Esophagus muscularis mucosa (tissue), 4 donors: ENCODE measurements at regions not wholly inside any gene's neighbourhood (a gene's known extent, or its start where the extent isn't known, plus 50 kb on each side); places are given as distances from the start of the nearest gene placed in this dataset.
"Not testable (repeated sequence)": the region's sequence is repeated elsewhere in the genome, so short reads cannot be mapped to it uniquely, and the experiment has no call there.

ENCODE experiments used
- EP300 ChIP-seq: sonication (generic); formaldehyde crosslinking; IDR thresholded peaks from one replicate; pipeline ENCODE4 v1.6.1; 2017; ENCODE audit warnings: antibody characterized with exemption
- POLR2A ChIP-seq: fragments of 450-650 bp; IDR thresholded peaks from one replicate; pipeline ENCODE4 v1.6.1; 2017; ENCODE audit warnings: antibody characterized with exemption, moderate library complexity, mild to moderate bottlenecking, low read depth
- POLR2AphosphoS5 ChIP-seq, 2 donors: sonication (generic); formaldehyde crosslinking; IDR thresholded peaks; one replicate each; pipeline ENCODE4 v1.6.1; 2017; ENCODE audit warnings: antibody characterized with exemption in 2 of 2
- TF ChIP-seq, protein P1 (sequence below), 3 experiments: fragments of 200-600 bp in 2 of 3; fragments of 450-650 bp in 1 of 3; sonication (generic) in 2 of 3; IDR thresholded peaks; one replicate each; pipeline ENCODE4 v1.5.1; 2017 to 2019; ENCODE audit warnings: antibody characterized with exemption in 3 of 3, mild to moderate bottlenecking in 2 of 3, moderate library complexity in 1 of 3

DNA sequence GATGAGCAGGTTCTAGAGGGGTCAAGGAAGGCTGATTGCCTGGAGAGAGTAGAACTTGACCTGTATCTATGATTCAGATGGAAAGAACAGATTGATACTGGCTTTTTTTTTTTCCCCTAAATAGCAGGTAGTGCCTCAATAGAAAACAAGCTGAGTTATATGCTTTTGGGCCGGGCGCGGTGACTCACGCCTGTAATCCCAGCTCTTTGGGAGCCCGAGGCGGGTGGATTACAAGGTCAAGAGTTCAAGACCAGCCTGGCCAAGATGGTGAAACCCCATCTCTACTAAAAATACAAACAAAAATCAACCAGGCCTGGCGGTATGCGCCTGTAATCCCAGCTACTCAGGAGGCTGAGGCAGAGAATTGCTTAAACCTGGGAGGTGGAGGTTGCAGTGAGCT, 186.1 kb downstream of the CEP135 start:
- not testable (repeated sequence) for TF ChIP-seq POLR2A; EP300; POLR2AphosphoS5 (IDR thresholded peaks at IDR 0.05)
- TF ChIP-seq, protein P1, sequence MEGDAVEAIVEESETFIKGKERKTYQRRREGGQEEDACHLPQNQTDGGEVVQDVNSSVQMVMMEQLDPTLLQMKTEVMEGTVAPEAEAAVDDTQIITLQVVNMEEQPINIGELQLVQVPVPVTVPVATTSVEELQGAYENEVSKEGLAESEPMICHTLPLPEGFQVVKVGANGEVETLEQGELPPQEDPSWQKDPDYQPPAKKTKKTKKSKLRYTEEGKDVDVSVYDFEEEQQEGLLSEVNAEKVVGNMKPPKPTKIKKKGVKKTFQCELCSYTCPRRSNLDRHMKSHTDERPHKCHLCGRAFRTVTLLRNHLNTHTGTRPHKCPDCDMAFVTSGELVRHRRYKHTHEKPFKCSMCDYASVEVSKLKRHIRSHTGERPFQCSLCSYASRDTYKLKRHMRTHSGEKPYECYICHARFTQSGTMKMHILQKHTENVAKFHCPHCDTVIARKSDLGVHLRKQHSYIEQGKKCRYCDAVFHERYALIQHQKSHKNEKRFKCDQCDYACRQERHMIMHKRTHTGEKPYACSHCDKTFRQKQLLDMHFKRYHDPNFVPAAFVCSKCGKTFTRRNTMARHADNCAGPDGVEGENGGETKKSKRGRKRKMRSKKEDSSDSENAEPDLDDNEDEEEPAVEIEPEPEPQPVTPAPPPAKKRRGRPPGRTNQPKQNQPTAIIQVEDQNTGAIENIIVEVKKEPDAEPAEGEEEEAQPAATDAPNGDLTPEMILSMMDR (IDR thresholded peaks at IDR 0.05) = not testable (repeated sequence)
